Vagina (tissue), 2 donors: ENCODE measurements at regions not wholly inside any gene's neighbourhood (a gene's known extent, or its start where the extent isn't known, plus 50 kb on each side); places are given as distances from the start of the nearest gene placed in this dataset.

Experiments
- DNase-seq, 2 donors: peaks; one replicate each; pipeline ENCODE4 v3.0.0-alpha.2; 2017; ENCODE audit errors: extremely low spot score in 2 of 2
- H3K27ac ChIP-seq: fragments of 200-600 bp; sonication (generic); one replicate; pipeline ENCODE4 v1.5.1; 2019
- H3K27me3 ChIP-seq: fragments of 200-600 bp; sonication (generic); one replicate; pipeline ENCODE4 v1.5.1; 2019
- H3K36me3 ChIP-seq, 2 donors: fragments of 200-600 bp; sonication (generic); one replicate each; pipeline ENCODE4 v1.5.1; 2017 to 2019
- H3K4me1 ChIP-seq: fragments of 200-600 bp; sonication (generic); one replicate; pipeline ENCODE4 v1.5.1; 2019
- H3K4me3 ChIP-seq, 2 donors: fragments of 200-600 bp; sonication (generic); 1 replicate in 1 of 2; 2 replicates in 1 of 2; pipeline ENCODE4 v1.5.1; 2016 to 2019
- H3K9me3 ChIP-seq: fragments of 200-600 bp; sonication (generic); one replicate; pipeline ENCODE4 v1.5.1; 2019
- CTCF ChIP-seq, 3 experiments: fragments of 450-650 bp in 2 of 3; fragments of 200-600 bp in 1 of 3; sonication (generic) in 1 of 3; IDR thresholded peaks; one replicate each; pipeline ENCODE4 v1.5.1; 2017 to 2019; ENCODE audit warnings: antibody characterized with exemption in 3 of 3, mild to moderate bottlenecking in 2 of 3, moderate library complexity in 2 of 3
- POLR2A ChIP-seq, 2 donors: fragments of 450-650 bp; IDR thresholded peaks; one replicate each; pipeline ENCODE4 v1.6.1; 2017; ENCODE audit warnings: antibody characterized with exemption in 2 of 2, mild to moderate bottlenecking in 2 of 2, moderate library complexity in 2 of 2
- POLR2AphosphoS5 ChIP-seq, 2 donors: sonication (generic); formaldehyde crosslinking; IDR thresholded peaks; one replicate each; pipeline ENCODE4 v1.9.0; 2017; ENCODE audit warnings: antibody characterized with exemption in 2 of 2, mild to moderate bottlenecking in 2 of 2, low read depth in 1 of 2; ENCODE audit not compliant: insufficient read depth in 1 of 2
- intact Hi-C: fragments of 100-400 bp; cut with DNase I; formaldehyde crosslinking; loops from one replicate; pipeline ENCODE4 v1.15.1; 2023

GRCh38 chr2:48145845-48146452 is 168.5 kb upstream of the FOXN2 start:
- DNase-seq, result no peak
- H3K27me3 ChIP-seq, result no peaks in the 10 kb centered on the region
- H3K4me3 ChIP-seq, result no peak overlapping the region
- no peak overlapping the region for H3K27ac ChIP-seq
- TF ChIP-seq POLR2A (IDR thresholded peaks at IDR 0.05) (no peak), CTCF (IDR thresholded peaks at IDR 0.05) (no peak), POLR2AphosphoS5 (IDR thresholded peaks at IDR 0.05; ENCODE audit: insufficient read depth in 1 of 2, low read depth in 1 of 2) (no peak)
- H3K9me3 ChIP-seq, result no peaks in the 10 kb centered on the region
- intact Hi-C loops, result no loop called here
- no peaks in the 10 kb centered on the region for H3K36me3 ChIP-seq
- no peaks in the 10 kb centered on the region for H3K4me1 ChIP-seq

GRCh38 chr2:48146552-48146951 is 167.9 kb upstream of the FOXN2 start:
- H3K27ac ChIP-seq, result no peak overlapping the region
- no peaks in the 10 kb centered on the region for H3K9me3 ChIP-seq
- H3K27me3 ChIP-seq, result no peaks in the 10 kb centered on the region
- H3K4me3 ChIP-seq, result no peak overlapping the region
- TF ChIP-seq POLR2A (IDR thresholded peaks at IDR 0.05), result no peak
- no peak for TF ChIP-seq POLR2AphosphoS5 (IDR thresholded peaks at IDR 0.05; ENCODE audit: insufficient read depth in 1 of 2, low read depth in 1 of 2)
- no peak for TF ChIP-seq CTCF (IDR thresholded peaks at IDR 0.05)
- H3K4me1 ChIP-seq, result no peaks in the 10 kb centered on the region
- DNase-seq, result no peak
- H3K36me3 ChIP-seq, result no peaks in the 10 kb centered on the region
- intact Hi-C loops, result no loop called here

GRCh38 chr2:48147719-48148118 is 166.8 kb upstream of the FOXN2 start:
- no peak overlapping the region for H3K27ac ChIP-seq
- H3K4me3 ChIP-seq, result no peak overlapping the region
- intact Hi-C loops, result no loop called here
- DNase-seq, result no peak
- H3K27me3 ChIP-seq, result no peaks in the 10 kb centered on the region
- no peaks in the 10 kb centered on the region for H3K4me1 ChIP-seq
- H3K36me3 ChIP-seq, result no peaks in the 10 kb centered on the region
- TF ChIP-seq CTCF (IDR thresholded peaks at IDR 0.05), result no peak
- no peaks in the 10 kb centered on the region for H3K9me3 ChIP-seq

- Histone ChIP-seq H3K36me3 (no peaks in the 10 kb centered on the region), H3K4me1 (no peaks in the 10 kb centered on the region), H3K4me3 (no peak overlapping the region), H3K27me3 (no peaks in the 10 kb centered on the region), H3K27ac (no peak overlapping the region), H3K9me3 (no peaks in the 10 kb centered on the region)
- no peak for TF ChIP-seq POLR2A (IDR thresholded peaks at IDR 0.05)
- TF ChIP-seq CTCF (IDR thresholded peaks at IDR 0.05), result no peak
- TF ChIP-seq POLR2AphosphoS5 (IDR thresholded peaks at IDR 0.05; ENCODE audit: insufficient read depth in 1 of 2, low read depth in 1 of 2), result no peak
- DNase-seq, result no peak
- intact Hi-C loops, result no loop called here
Observed at GRCh38 chr2:48148841-48149430, 165.5 kb upstream of the FOXN2 start.

GRCh38 chr2:48157150-48157549 is 157.3 kb upstream of the FOXN2 start:
- Histone ChIP-seq H3K27ac (no peak overlapping the region), H3K4me3 (no peak overlapping the region), H3K9me3 (peaks cover 3% of the 10 kb centered on the region), H3K4me1 (no peaks in the 10 kb centered on the region), H3K36me3 (no peaks in the 10 kb centered on the region), H3K27me3 (no peaks in the 10 kb centered on the region)
- DNase-seq, result no peak
- TF ChIP-seq POLR2AphosphoS5 (IDR thresholded peaks at IDR 0.05; ENCODE audit: insufficient read depth in 1 of 2, low read depth in 1 of 2) (no peak), CTCF (IDR thresholded peaks at IDR 0.05) (no peak), POLR2A (IDR thresholded peaks at IDR 0.05) (no peak)
- intact Hi-C loops, result no loop called here
